ENCODE measurements at regions not wholly inside any gene's neighbourhood (a gene's known extent, or its start where the extent isn't known, plus 50 kb on each side); places are given as distances from the start of the nearest gene placed in this dataset.
"Not testable (repeated sequence)": the region's sequence is repeated elsewhere in the genome, so short reads cannot be mapped to it uniquely, and the experiment has no call there.

DNA sequence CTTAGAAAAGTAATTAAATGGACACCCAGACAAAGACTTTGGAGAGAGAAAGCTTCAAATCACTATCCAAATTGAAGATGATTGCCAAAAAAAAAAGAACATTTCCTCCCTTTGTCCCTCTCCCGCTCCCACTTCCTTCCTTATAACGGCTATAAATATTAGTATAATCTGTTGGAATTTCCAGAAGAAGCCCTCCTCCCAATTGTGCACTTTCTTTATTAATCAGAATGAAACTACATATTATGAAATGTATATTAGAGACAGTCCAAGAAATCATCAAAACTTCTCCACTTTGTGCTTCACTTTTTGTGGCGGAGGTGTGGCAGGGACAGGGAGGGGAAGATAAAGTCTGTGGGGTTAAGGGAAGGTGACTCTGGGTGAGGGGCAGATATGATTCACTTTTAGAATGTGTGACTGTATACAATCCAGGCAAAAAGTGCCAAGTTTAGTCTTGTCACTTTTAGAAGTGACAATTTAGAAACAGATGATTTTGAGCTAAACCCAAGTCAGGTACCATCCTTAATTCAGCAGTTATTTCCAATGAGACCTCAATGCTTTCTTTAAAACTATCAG is 195.0 kb upstream of the MARCKS start:
- no peak for DNase-seq (ENCODE audit: low read depth in 2 of 2)

DNA sequence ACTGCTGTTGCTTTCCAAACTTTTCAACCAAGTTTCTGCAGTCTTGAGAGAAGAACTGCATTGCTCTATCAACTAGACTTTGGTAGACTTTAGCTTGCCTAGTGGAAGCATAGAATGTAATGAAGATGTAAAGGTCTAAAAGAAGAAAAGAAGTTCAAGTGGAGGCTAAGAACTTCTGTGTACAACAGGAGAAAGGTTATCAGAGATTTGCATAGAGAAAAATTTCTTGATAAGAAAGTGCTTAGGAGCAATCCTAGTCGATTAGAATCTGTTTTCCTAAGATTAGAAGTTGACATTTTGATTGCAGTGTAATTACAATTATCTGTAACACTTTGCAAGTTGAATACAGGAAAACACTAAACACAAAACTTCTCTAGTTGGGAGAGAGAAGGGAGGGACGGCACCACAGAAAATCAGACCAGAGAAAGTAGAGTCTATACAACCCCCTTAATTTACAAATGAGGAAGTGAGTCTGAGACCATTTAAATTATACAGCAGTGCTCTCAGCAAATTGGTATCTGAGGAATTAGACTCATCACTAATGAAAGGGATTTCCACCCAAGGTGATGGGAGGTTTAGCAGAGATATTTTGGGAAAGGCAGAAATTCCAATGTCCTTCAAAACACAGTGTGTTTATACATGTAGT is 194.3 kb upstream of the MARCKS start:
- DNase-seq (ENCODE audit: low read depth in 2 of 2), result no peak

DNA sequence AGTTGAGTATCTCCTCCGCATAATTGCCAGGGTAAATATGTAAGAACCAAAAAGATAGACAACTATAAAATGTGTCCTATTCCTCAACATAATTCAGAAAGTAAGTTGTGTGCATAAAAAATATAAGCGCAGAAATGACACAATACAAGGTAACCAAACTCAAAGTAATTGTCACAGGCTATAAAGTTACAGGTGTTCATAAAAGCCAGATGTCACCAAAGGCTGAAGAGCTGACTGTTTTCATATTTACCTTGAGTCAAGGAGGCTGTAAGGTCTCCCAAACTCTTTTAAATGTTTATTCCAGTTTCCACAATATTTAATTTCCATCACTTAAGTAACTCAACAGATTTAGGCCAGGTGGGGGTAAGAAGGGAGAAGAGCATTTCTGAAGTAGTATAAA is 192.2 kb upstream of the MARCKS start:
- no peak for DNase-seq (ENCODE audit: low read depth in 2 of 2)

DNA sequence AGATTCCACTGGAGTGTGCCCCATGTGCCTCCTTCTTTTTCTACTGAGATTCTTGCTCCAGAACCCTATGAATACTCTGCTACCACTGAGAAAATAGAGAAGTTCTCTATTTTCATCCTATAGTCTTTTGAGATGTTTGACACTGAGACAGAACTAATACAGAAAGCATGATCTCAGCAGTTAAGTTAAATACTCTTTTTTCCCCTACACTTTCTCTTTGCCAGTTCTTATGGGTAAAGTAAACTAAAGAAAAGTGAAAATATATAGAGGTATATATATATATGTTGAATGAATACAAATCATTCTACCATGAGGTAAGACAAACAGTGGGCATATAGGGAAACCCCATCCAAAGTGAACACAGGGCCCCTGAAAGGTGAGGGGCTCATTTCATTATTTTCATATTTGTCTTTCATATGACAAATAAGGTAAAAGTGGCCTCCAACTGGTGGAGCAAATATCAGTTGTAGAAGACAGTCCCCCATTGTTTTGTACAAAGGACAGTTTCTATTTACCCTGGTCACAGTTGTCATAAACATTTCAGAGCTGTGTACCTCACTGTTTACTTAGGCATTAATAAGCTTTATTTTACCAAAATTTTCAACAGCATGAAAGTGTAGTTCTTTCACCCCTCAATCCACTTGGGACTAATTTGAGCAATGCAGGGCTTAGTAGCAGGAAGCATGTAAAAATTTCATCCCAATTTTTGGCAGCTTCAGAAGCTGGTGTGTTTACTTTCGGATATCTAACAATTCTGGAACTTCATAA is 188.3 kb upstream of the MARCKS start:
- DNase-seq (ENCODE audit: low read depth in 2 of 2), result no peak

DNA sequence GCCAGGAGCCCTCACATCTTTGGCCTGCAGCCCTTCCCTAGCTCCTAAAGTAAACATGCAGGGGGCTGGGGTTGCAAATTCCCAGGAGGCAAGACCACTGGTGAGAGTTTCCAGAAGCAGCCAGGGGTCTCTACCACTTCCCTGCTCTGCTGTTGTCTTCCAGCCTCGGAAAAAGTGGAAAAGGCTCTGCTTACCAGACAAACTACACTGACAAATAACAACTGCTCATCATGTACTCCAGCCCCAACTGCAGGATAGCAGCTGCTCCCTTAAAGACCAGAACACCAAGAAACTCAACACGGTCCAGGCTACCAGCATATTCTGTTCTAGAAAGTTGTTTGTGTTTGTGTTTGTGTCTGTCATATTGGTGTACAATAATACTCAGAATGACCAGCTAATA is 187.5 kb upstream of the MARCKS start:
- DNase-seq (ENCODE audit: low read depth in 2 of 2), result no peak

DNA sequence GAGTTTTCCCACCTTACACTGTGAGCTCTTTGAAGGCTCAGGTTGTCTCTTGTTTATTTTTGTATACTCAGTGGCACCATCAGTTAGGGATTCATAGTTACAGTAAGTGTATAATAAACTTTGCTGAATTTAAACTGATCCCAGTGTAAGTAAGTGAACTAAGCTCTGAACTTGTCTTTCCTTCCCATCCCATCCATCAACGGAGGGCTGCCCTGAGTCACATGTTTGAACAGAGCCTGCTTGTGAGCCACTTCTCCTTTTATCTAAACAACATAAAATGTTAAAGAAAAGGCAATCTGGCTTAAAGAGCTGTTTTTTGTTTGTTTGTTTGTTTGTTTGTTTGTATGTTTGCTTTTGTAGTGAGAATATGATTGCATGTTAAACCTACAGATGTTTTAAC is 185.7 kb upstream of the MARCKS start:
- no peak for DNase-seq (ENCODE audit: low read depth in 2 of 2)

DNA sequence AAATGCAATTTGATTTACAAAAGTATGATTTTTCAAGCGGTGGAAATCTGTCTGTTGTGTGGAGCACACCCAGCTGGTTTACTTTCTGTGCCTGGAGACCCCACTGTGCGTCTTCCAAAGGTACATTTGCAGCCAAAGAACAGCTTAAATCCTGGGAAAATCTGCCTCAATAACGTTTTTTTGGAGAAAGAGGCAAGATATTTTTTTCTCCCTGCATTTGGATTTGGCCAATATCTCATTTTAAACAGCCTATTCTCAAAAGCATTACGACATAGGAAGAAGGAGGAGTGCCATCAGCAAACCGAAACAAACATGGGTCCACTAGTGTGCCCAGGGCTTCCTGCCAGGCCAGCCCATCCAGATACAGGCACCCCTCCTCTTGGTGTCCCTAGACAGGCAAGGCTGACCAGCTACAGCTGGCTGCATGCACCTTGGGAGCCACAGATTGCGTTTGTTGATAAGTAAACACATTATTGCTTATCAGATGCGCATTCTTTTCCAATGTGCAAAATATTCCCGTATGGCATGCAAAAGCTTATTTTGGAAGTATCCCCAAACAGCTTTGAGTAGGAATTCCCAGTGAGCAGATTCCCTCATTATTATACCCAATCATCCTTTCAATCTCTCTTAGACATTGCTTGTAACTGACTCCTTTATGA is 184.5 kb upstream of the MARCKS start:
- DNase-seq (ENCODE audit: low read depth in 2 of 2), result no peak

DNA sequence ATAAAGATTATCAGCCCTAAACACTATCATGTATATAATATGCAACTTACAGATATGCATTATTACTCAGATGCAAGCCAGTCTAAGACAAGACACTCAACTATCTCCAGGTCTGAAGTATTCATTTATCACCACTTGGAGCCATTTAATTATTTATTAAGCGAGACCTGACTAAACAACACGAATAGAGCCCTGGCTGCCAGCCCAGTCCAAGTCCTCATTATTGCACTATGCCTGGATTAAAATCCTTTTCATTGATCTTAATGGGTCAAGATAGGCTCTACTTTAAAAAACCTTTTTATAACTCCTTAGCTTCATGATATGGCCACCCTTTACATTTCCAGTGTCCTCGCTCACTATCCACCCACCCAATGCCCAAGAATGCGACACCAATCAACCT is 183.1 kb upstream of the MARCKS start:
- no peak for DNase-seq (ENCODE audit: low read depth in 2 of 2)

DNA sequence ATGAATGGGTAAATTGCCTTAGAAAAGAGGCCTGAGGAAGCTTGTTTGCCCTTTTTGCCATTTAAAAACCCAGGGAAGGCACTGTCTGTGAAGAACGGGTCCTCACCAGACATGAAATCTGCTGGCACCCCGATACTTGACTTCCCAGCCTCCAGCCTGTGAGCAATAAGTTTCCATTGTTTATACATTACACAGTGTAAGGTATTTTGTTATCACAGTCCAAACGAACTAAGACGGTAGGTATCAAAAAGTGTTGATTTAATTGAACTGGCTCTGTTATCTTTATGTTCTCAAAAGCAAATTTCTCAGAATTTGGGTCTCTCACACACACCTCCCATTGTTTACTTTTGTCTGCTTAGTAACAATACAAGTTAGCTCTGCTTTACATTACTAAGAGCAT is 181.1 kb upstream of the MARCKS start:
- no peak for DNase-seq (ENCODE audit: low read depth in 2 of 2)

DNA sequence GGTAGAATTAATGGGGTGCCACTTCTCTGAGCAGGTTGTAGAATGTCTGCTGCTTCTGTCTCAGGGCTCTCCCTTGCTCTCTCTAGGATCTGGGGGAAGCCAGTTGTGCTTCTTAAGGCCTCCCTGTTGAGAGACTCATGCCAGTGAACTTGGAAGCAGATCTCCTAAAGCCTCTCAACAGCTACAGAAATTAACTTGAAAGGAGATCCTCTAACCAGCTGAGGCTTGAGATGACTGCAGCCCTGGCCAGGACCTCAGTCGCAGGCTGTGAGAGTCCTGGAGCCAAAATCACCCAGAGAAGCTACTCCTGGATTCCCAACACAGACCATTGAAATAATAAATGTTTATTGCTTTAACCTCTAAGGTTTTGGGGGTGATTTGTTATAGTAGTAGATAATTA is 180.2 kb upstream of the MARCKS start:
- DNase-seq (ENCODE audit: low read depth in 2 of 2), result no peak

DNA sequence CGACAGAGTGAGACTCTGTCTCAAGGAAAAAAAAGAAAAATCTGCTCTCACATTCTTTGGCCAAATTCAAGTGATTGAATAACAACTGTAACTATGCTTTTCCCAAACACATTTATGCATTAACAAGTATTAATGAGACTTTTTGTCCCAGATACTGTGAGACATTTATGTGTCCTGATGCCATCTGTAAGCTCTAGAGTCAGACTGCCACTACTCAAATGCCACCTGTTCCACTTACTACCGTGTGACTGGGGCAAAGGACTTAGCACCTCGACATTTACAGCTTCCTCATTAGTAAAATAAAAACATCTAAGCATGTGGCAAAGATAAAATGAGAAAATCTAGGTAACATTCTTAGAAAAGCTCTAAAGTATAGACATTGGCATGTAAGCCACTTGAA is 178.1 kb upstream of the MARCKS start:
- no peak for DNase-seq (ENCODE audit: low read depth in 2 of 2)

DNA sequence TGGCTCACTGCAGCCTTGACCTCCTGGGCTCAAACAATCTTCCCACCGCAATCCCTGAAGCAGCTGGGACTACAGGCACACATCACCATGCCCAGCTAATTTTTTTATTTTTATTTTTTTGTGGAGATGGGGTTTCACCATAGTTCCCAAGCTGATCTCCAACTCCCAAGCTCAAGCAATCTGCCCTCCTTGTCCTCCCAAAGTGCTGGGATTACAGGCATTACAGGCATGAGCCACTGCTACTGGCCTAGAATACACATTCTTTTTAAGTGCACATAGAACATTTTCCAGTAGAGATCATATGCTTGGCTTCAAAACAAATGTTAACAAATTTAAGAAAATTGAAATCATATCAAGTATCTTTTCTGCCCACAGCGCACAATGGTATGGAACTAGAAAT is 176.8 kb upstream of the MARCKS start:
- DNase-seq (ENCODE audit: low read depth in 2 of 2), result no peak

DNA sequence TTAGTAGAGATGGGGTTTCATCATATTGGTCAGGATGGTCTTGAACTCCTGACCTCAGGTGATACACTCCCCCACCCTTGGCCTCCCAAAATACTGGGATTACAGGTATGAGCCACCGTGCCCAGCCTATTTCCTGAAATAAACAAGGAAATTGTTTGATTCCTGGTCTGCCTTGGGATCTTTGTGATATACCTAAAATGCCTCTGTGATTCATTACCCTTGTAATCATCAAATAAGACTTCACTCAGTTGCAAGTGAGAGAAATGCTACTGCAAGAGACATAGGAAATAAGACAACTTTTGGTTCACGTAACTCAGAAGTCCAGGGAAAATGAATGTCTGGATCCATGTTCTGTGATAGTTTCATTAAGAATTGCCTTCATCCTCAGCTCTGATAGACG is 173.2 kb upstream of the MARCKS start:
- no peak for DNase-seq (ENCODE audit: low read depth in 2 of 2)

DNA sequence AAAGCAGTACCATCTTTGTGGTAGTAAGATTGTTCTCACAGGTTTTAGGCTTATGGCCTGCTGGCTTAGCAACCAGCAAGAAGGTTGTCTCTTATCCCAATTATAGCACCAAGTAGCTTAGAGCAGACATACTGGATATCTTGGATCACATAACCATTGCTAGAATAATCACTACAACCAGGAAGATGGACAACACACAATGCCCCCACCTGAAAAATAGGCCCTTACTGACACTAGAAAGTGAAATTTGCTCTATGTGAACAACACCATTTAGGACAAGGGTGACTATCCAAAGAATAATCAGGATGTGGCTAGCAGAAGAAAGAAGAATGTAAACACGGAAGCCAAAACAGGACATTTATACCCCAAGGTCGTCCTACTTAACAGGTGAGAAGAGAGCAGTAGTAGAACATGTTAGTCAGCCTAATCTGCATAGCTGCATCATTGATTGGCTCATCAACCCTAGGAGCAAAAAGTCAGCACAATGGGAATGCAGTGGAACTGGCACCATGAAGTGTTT is 172.7 kb upstream of the MARCKS start:
- DNase-seq (ENCODE audit: low read depth in 2 of 2), result no peak

DNA sequence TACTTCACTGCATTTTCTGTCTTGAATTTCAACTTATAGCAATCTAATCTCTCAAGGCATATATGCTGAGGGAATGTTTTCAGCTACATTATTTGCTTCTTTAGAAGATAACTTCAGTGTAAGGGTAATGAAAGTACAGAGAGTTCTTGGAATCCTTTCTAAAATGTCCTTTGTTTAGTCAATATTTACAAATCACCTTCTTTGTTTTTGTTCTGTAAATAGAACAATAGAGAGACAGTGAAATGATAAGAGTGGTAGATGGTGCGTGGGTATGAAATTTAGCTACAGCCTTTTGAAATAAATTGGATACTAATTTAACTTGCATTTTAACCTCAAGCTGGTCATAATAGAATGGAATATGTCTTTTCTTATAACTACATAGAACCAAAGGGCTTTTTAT is 171.1 kb upstream of the MARCKS start:
- no peak for DNase-seq (ENCODE audit: low read depth in 2 of 2)

DNA sequence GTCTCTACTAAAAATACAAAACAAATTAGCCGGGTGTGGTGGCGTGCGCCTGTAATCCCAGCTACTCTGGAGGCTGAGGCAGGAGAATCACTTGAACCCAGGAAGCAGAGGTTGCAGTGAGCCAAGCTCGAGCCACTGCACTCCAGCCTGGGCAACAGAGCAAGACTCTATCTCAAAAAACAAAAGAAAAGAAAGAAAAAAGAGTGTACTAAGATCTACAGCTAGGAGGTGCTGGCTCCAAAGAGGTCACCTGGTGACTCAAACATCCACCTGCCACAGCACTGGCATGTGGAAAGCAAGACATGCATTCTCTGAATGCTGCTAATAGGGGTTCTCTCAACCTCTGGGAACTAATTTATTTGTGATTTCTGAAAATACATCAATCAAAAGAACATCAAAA is 167.5 kb upstream of the MARCKS start:
- not testable (repeated sequence) for DNase-seq (ENCODE audit: low read depth in 2 of 2)

DNA sequence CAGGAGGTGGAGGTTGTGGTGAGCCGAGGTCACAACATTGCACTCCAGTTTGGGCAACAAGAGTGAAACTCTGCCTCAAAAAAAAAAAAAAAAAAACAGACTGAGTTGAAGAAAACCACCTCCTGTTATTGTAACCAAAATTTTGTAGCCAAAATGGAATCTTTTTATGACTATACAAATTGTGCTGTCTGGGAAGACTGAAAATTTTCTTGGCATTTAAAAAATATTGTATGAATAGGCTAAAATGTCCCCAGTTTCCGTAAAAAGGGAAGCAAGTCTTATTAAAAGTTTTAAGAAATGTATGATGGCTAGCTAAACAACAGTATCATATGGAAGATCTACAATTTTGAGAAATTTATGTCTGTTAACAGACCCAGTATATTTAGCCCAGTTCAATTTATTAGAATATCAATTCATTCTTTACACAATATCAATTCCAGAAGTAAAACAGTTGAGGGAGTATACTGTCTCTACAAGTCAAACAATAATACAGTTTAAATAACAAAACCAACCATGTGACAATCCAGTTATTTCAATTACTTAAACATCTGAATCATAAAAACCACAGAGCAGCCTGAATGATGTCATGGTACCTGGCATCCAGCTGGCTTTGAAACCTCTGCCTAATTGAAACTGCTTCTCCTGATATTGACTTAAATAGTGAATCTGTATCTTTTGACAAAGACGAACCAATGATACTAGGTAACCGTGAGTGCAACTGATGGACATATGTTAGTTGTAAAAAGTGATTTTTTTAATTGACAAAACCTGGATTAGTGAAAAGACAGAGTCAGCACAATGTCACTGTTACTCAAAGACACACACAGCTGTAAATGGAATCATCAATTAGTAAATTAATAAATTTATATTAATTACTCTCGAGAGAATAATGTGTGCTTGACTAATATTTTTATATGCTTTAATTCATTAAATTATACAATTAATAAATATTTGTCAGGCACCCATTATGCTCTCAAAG is 166.6 kb upstream of the MARCKS start:
- DNase-seq (ENCODE audit: low read depth in 2 of 2), result no peak

DNA sequence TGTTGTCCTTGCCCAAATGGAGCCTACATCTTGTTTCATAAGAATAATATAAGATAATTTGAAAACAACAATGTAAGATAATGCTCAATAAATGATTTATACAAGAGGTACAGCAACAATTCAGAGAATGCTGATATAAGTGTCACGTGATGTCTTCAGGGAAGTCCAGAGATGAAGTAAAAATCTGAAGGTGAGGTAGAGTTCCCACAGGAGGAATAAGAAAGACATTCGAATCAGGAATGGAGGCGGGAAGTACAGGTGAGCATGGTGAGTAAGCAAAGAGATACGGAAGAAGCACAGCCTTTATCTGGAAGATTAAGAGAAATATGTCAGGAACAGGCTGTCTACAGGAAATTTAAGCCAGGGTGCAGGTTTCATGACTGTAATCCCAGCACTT is 165.9 kb upstream of the MARCKS start:
- no peak for DNase-seq (ENCODE audit: low read depth in 2 of 2)

DNA sequence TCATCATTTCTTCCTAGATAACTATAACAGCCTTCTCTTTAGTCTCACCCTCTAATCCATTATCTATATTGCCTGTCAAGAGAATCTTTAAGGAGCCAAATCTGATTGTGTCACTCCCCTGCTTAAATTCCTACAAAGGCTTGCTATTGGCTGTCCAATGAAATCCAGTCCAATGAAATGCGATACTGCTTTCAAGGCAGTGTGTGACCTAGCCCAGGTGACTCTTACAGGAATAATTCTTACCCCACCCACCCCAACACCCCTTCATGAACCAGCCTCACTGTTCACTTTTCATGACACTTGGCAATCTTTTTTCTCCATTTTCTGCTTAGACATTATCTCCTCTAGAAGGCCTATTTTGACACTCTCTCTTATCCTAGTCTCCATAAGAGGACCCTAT is 163.3 kb upstream of the MARCKS start:
- no peak for DNase-seq (ENCODE audit: low read depth in 2 of 2)

DNA sequence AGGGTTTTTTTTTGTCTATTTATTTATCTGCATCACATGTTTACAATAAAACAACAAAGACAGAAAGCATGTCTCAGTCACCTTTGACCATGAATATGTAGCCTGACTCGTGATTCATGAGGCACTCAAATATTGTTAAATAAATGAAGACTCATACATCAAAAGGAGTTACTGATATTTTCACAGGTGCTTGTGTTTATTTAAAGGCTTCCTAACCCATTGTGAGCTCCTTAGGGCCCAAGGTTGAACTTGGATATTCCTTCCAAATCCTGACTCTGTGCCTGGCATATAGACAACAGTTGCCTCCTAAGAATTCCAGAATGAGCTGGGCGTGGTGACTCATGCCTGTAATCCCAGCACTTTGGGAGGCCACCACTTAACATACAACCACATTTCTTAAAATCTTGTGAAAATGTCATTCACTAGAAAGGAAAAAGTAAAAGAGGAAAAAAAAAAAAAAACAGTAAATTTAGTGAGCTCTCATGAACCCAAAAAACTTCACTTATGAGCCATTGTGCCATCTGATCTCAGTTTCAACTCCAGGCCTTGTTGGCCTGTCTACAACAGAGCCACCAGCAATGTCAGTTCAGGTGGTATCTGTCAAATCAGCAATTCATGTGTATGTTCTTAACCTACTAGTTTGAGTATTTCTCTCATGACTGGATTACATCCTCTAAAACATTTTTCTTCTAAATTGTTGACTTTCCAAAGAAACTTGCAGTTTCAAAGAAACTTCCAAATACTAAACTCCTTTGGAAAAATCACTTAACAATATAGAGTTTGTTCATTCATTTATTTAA is 162.7 kb upstream of the MARCKS start:
- no peak for DNase-seq (ENCODE audit: low read depth in 2 of 2)

DNA sequence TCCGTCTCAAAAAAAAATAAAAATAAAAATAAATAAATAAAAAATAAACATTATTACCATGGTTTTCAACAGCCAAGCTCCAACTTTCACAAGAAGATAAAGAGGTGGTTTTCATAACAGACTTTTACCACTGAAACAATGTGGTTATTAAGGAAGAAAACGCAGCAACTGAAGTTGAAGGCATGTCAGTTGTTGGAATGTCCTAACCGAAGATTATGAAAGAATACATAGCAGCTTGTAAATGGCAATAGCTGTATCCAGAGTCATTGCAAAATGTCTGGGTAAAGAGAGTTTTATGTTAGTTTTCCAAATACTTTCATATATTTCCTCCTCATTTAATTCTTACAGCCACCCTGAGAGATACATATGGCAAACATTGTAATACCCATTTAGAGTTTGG is 161.6 kb upstream of the MARCKS start:
- DNase-seq (ENCODE audit: low read depth in 2 of 2), result no peak

Data from stimulated activated CD8-positive, alpha-beta memory T cell treated with anti-CD3 and anti-CD28 coated beads, Interleukin-7, amount 100 ng/mL, for 4 hours (primary cell).